ENCODE measurements at regions not wholly inside any gene's neighbourhood (a gene's known extent, or its start where the extent isn't known, plus 50 kb on each side); places are given as distances from the start of the nearest gene placed in this dataset.

- TF ChIP-seq, protein P1, sequence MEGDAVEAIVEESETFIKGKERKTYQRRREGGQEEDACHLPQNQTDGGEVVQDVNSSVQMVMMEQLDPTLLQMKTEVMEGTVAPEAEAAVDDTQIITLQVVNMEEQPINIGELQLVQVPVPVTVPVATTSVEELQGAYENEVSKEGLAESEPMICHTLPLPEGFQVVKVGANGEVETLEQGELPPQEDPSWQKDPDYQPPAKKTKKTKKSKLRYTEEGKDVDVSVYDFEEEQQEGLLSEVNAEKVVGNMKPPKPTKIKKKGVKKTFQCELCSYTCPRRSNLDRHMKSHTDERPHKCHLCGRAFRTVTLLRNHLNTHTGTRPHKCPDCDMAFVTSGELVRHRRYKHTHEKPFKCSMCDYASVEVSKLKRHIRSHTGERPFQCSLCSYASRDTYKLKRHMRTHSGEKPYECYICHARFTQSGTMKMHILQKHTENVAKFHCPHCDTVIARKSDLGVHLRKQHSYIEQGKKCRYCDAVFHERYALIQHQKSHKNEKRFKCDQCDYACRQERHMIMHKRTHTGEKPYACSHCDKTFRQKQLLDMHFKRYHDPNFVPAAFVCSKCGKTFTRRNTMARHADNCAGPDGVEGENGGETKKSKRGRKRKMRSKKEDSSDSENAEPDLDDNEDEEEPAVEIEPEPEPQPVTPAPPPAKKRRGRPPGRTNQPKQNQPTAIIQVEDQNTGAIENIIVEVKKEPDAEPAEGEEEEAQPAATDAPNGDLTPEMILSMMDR (IDR thresholded peaks at IDR 0.05; ENCODE audit: insufficient read depth, low read length, severe bottlenecking), result peak; percentile 66
- no peaks in the 10 kb centered on the region for H3K36me3 ChIP-seq (ENCODE audit: control insufficient read depth, insufficient read depth, low read length)
- no peaks in the 10 kb centered on the region for H3K27me3 ChIP-seq (ENCODE audit: control insufficient read depth, insufficient read depth, low read length)
- FAIRE-seq (no peak), DNase-seq (ENCODE audit: low read depth) (peak; percentile 50)
- H3K4me3 ChIP-seq (ENCODE audit: low read depth, low read length), result no peak overlapping the region
These were observed 137.9 kb upstream of the MKI67 start for GRCh38 chr10:128263891-128264688.

- no peak for FAIRE-seq
- Histone ChIP-seq H3K36me3 (ENCODE audit: control insufficient read depth, insufficient read depth, low read length) (no peaks in the 10 kb centered on the region), H3K27me3 (ENCODE audit: control insufficient read depth, insufficient read depth, low read length) (no peaks in the 10 kb centered on the region), H3K4me3 (ENCODE audit: low read depth, low read length) (no peak overlapping the region)
- TF ChIP-seq, protein P1 (IDR thresholded peaks at IDR 0.05; ENCODE audit: insufficient read depth, low read length, severe bottlenecking), result no peak
- no peak for DNase-seq (ENCODE audit: low read depth)
These were observed 139.4 kb upstream of the MKI67 start for GRCh38 chr10:128265596-128265995.

GRCh38 chr10:128267581-128267980, 141.4 kb upstream of the MKI67 start:
- no peaks in the 10 kb centered on the region for H3K36me3 ChIP-seq (ENCODE audit: control insufficient read depth, insufficient read depth, low read length)
- TF ChIP-seq, protein P1 (IDR thresholded peaks at IDR 0.05; ENCODE audit: insufficient read depth, low read length, severe bottlenecking), result no peak
- no peaks in the 10 kb centered on the region for H3K27me3 ChIP-seq (ENCODE audit: control insufficient read depth, insufficient read depth, low read length)
- DNase-seq (ENCODE audit: low read depth) (no peak), FAIRE-seq (no peak)
- H3K4me3 ChIP-seq (ENCODE audit: low read depth, low read length), result no peak overlapping the region

- no peak for FAIRE-seq
- H3K27me3 ChIP-seq (ENCODE audit: control insufficient read depth, insufficient read depth, low read length), result no peaks in the 10 kb centered on the region
These were observed 141.9 kb upstream of the MKI67 start for GRCh38 chr10:128268015-128268722.

GRCh38 chr10:128274938-128275337, 148.7 kb upstream of the MKI67 start:
- TF ChIP-seq, protein P1 (IDR thresholded peaks at IDR 0.05; ENCODE audit: insufficient read depth, low read length, severe bottlenecking), result no peak
- Histone ChIP-seq H3K4me3 (ENCODE audit: low read depth, low read length) (no peak overlapping the region), H3K27me3 (ENCODE audit: control insufficient read depth, insufficient read depth, low read length) (no peaks in the 10 kb centered on the region), H3K36me3 (ENCODE audit: control insufficient read depth, insufficient read depth, low read length) (no peaks in the 10 kb centered on the region)
- FAIRE-seq, result no peak
- no peak for DNase-seq (ENCODE audit: low read depth)

More at GRCh38 chr10:128268015-128268722, 141.9 kb upstream of the MKI67 start:
- DNase-seq (ENCODE audit: low read depth), result no peak
- H3K36me3 ChIP-seq (ENCODE audit: control insufficient read depth, insufficient read depth, low read length), result no peaks in the 10 kb centered on the region
- TF ChIP-seq, protein P1 (IDR thresholded peaks at IDR 0.05; ENCODE audit: insufficient read depth, low read length, severe bottlenecking), result peak; percentile 41
- H3K4me3 ChIP-seq (ENCODE audit: low read depth, low read length), result no peak overlapping the region

All from bronchial epithelial cell (primary cell).